ENCODE measurements at regions not wholly inside any gene's neighbourhood (a gene's known extent, or its start where the extent isn't known, plus 50 kb on each side); places are given as distances from the start of the nearest gene placed in this dataset.

DNA sequence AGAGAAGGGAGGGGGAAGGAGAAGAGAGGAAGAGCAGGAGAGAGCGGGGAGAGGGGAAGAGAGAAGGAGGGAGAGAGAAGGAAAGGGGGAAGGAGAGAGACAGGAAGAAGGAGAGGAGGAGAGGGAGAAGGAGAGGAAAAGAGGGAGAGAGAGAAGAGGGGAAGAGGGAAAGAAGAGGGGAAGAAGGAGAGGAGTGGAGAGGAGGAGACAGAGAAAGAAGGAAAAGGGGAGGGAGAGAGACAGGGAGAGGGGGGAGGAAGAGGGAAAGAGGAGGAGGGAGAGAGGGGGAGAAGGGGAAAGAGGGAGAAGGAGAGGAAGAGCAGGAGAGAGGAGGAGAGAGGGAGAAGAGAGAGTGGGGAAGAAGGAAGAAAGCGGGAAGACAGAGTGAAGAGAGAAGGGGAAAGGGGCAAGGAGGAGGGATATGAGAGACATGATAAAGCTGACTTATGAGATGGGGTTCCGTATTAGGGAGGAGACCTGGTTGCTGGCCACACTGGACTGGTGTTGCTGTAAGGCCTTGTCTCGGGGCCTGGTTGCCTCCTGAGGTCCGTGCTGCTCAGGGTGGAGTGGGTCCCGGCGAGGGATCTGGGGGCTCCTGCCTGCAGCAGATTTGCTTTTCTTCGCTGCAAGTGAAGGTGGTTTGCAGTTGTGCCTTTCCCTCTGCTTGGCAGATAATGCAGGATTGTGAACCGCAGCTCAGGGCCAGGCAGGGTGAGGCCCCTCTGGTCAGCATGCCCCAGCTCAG lies 139.5 kb downstream of the TEX29 start:
- TF ChIP-seq, protein P1, sequence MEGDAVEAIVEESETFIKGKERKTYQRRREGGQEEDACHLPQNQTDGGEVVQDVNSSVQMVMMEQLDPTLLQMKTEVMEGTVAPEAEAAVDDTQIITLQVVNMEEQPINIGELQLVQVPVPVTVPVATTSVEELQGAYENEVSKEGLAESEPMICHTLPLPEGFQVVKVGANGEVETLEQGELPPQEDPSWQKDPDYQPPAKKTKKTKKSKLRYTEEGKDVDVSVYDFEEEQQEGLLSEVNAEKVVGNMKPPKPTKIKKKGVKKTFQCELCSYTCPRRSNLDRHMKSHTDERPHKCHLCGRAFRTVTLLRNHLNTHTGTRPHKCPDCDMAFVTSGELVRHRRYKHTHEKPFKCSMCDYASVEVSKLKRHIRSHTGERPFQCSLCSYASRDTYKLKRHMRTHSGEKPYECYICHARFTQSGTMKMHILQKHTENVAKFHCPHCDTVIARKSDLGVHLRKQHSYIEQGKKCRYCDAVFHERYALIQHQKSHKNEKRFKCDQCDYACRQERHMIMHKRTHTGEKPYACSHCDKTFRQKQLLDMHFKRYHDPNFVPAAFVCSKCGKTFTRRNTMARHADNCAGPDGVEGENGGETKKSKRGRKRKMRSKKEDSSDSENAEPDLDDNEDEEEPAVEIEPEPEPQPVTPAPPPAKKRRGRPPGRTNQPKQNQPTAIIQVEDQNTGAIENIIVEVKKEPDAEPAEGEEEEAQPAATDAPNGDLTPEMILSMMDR (IDR thresholded peaks at IDR 0.05 in 4 of 5, conservative IDR thresholded peaks at IDR 0.05 in 1 of 5), result no peak
- TF ChIP-seq POLR2A (IDR thresholded peaks at IDR 0.05), result no peak
